ENCODE measurements at regions not wholly inside any gene's neighbourhood (a gene's known extent, or its start where the extent isn't known, plus 50 kb on each side); places are given as distances from the start of the nearest gene placed in this dataset.

DNA sequence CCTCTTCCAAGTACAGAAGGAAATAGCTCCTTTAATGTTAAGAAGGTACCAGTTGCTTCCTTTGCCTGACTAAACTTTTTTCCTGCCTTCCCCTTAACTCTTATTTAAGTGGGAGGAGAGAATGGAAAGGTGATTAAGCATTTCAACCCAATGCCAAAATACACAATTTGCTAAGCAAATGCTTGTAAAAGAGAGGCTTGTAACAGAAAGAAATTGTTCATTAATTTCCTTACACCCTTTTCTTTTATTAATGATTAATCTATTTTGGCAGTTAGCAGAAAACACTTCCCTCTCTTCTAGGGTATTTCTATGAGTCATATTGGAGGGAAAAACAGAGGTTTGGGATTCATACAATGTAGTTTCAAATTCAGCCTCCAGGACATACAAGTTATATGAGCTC is 427.6 kb upstream of the FAT3 start:
- no peaks in the 10 kb centered on the region for H3K27me3 ChIP-seq (replicated peaks in 2 of 5; ENCODE audit: control insufficient read depth in 4 of 5, insufficient read depth in 5 of 5, low read length in 4 of 5)
- no peaks in the 10 kb centered on the region for H3K9me3 ChIP-seq (ENCODE audit: control extremely low read depth in 1 of 5, control insufficient read depth in 4 of 5, insufficient read depth in 2 of 5, low read depth in 1 of 5, low read length in 4 of 5)
- POLR2A ChIA-PET: no interaction called here
- CTCF ChIA-PET: no interaction called here
- no peaks in the 10 kb centered on the region for H3K36me3 ChIP-seq (ENCODE audit: control insufficient read depth in 4 of 4, insufficient read depth in 4 of 4, low read length in 3 of 4)
- H3K27ac ChIP-seq (ENCODE audit: insufficient read depth in 1 of 2, low read depth in 1 of 2, low read length in 2 of 2, poor library complexity in 1 of 2, severe bottlenecking in 2 of 2): no peak overlapping the region
- DNase-seq: no peak
- no peaks in the 10 kb centered on the region for H3K4me1 ChIP-seq (ENCODE audit: control extremely low read depth in 1 of 4, control insufficient read depth in 4 of 4, insufficient read depth in 4 of 4, low read length in 3 of 4)
- H3K4me3 ChIP-seq (ENCODE audit: control insufficient read depth in 1 of 7, extremely low read depth in 1 of 7, insufficient read depth in 4 of 7, low read depth in 2 of 7, low read length in 6 of 7): no peak overlapping the region

DNA sequence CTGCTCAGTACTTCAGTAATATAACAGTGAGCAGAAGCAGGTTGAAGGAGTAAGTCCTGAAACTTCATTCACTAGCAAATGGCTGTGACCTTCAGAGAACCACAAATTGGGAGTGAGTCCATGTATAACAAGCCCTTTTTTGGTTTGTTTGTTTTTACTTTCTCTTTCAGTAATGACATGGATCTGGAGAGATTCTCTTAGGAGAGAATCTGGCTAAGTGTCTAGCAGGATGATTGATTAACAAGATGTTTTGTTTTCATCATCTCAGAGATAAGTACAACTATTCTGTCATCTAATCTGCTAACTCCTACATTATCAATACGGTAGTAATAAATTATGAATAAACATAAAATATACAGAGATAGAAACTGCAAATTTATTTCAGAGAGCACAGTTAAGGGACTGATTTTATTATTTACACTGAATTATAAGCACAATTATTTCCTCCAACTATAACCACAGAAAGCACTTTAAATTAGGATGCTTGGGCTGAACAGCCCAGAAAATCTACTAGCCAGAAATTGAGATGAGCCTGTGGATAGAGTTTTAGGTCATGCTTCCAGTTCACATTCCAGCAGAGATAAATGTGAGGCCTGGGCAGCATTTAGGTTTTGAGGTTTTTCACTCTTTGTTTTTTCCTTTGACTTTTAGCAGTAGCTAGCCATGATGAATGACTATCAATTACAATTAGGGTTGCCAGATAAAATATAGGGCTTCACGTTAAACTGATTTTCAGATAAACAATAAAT is 429.3 kb upstream of the FAT3 start:
- Histone ChIP-seq H3K27ac (ENCODE audit: insufficient read depth in 1 of 2, low read depth in 1 of 2, low read length in 2 of 2, poor library complexity in 1 of 2, severe bottlenecking in 2 of 2) (no peak overlapping the region), H3K4me1 (ENCODE audit: control extremely low read depth in 1 of 4, control insufficient read depth in 4 of 4, insufficient read depth in 4 of 4, low read length in 3 of 4) (no peaks in the 10 kb centered on the region), H3K36me3 (ENCODE audit: control insufficient read depth in 4 of 4, insufficient read depth in 4 of 4, low read length in 3 of 4) (no peaks in the 10 kb centered on the region), H3K27me3 (replicated peaks in 2 of 5; ENCODE audit: control insufficient read depth in 4 of 5, insufficient read depth in 5 of 5, low read length in 4 of 5) (no peaks in the 10 kb centered on the region), H3K4me3 (ENCODE audit: control insufficient read depth in 1 of 7, extremely low read depth in 1 of 7, insufficient read depth in 4 of 7, low read depth in 2 of 7, low read length in 6 of 7) (no peak overlapping the region), H3K9me3 (ENCODE audit: control extremely low read depth in 1 of 5, control insufficient read depth in 4 of 5, insufficient read depth in 2 of 5, low read depth in 1 of 5, low read length in 4 of 5) (no peaks in the 10 kb centered on the region)
- no peak for DNase-seq
- ChIA-PET POLR2A (no interaction called here), CTCF (no interaction called here)
- WGBS (ENCODE audit: insufficient coverage): no CpG with 5 or more reads among the region's 2 CpGs

DNA sequence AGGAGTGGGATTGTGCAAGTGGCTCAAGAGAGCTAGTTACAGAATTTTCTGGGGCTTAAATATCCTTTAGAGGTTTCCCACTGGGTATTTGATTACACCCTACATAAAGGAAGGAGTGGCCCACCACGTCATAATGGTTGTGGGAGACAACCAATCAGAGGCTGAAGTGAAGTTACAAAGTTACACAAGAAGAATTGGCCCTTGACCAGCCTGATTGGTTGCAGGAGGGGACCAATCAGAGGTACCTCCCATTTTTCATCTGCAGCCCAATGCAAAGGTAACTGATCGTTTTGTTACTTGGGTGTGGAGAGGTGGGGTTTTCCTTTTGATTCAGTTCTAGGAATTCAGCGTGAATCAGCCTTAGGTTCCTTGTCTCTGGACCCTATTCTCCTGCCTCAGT is 430.5 kb upstream of the FAT3 start:
- Histone ChIP-seq H3K9me3 (ENCODE audit: control extremely low read depth in 1 of 5, control insufficient read depth in 4 of 5, insufficient read depth in 2 of 5, low read depth in 1 of 5, low read length in 4 of 5) (no peaks in the 10 kb centered on the region), H3K4me3 (ENCODE audit: control insufficient read depth in 1 of 7, extremely low read depth in 1 of 7, insufficient read depth in 4 of 7, low read depth in 2 of 7, low read length in 6 of 7) (no peak overlapping the region), H3K27ac (ENCODE audit: insufficient read depth in 1 of 2, low read depth in 1 of 2, low read length in 2 of 2, poor library complexity in 1 of 2, severe bottlenecking in 2 of 2) (no peak overlapping the region), H3K36me3 (ENCODE audit: control insufficient read depth in 4 of 4, insufficient read depth in 4 of 4, low read length in 3 of 4) (no peaks in the 10 kb centered on the region), H3K4me1 (ENCODE audit: control extremely low read depth in 1 of 4, control insufficient read depth in 4 of 4, insufficient read depth in 4 of 4, low read length in 3 of 4) (no peaks in the 10 kb centered on the region), H3K27me3 (replicated peaks in 2 of 5; ENCODE audit: control insufficient read depth in 4 of 5, insufficient read depth in 5 of 5, low read length in 4 of 5) (no peaks in the 10 kb centered on the region)
- POLR2A ChIA-PET: no interaction called here
- CTCF ChIA-PET: no interaction called here
- 88% methylated on average over 1 of the region's 3 CpGs for WGBS (ENCODE audit: insufficient coverage)
- no peak for DNase-seq

GRCh38 chr11:91792779-91793262 is 431.8 kb upstream of the FAT3 start:
- no peak for DNase-seq
- no peaks in the 10 kb centered on the region for H3K27me3 ChIP-seq (replicated peaks in 2 of 5; ENCODE audit: control insufficient read depth in 4 of 5, insufficient read depth in 5 of 5, low read length in 4 of 5)
- CTCF ChIA-PET: no interaction called here
- H3K9me3 ChIP-seq (ENCODE audit: control extremely low read depth in 1 of 5, control insufficient read depth in 4 of 5, insufficient read depth in 2 of 5, low read depth in 1 of 5, low read length in 4 of 5): no peaks in the 10 kb centered on the region
- 92% methylated on average over 2 of the region's 4 CpGs for WGBS (ENCODE audit: insufficient coverage)
- no peaks in the 10 kb centered on the region for H3K36me3 ChIP-seq (ENCODE audit: control insufficient read depth in 4 of 4, insufficient read depth in 4 of 4, low read length in 3 of 4)
- POLR2A ChIA-PET: no interaction called here
- H3K4me3 ChIP-seq (ENCODE audit: control insufficient read depth in 1 of 7, extremely low read depth in 1 of 7, insufficient read depth in 4 of 7, low read depth in 2 of 7, low read length in 6 of 7): no peak overlapping the region
- no peaks in the 10 kb centered on the region for H3K4me1 ChIP-seq (ENCODE audit: control extremely low read depth in 1 of 4, control insufficient read depth in 4 of 4, insufficient read depth in 4 of 4, low read length in 3 of 4)
- H3K27ac ChIP-seq (ENCODE audit: insufficient read depth in 1 of 2, low read depth in 1 of 2, low read length in 2 of 2, poor library complexity in 1 of 2, severe bottlenecking in 2 of 2): peak overlapping the region in 1 of 2 experiments; percentile 52

- Histone ChIP-seq H3K4me3 (ENCODE audit: control insufficient read depth in 1 of 7, extremely low read depth in 1 of 7, insufficient read depth in 4 of 7, low read depth in 2 of 7, low read length in 6 of 7) (no peak overlapping the region), H3K36me3 (ENCODE audit: control insufficient read depth in 4 of 4, insufficient read depth in 4 of 4, low read length in 3 of 4) (no peaks in the 10 kb centered on the region), H3K9me3 (ENCODE audit: control extremely low read depth in 1 of 5, control insufficient read depth in 4 of 5, insufficient read depth in 2 of 5, low read depth in 1 of 5, low read length in 4 of 5) (no peaks in the 10 kb centered on the region), H3K4me1 (ENCODE audit: control extremely low read depth in 1 of 4, control insufficient read depth in 4 of 4, insufficient read depth in 4 of 4, low read length in 3 of 4) (no peaks in the 10 kb centered on the region), H3K27ac (ENCODE audit: insufficient read depth in 1 of 2, low read depth in 1 of 2, low read length in 2 of 2, poor library complexity in 1 of 2, severe bottlenecking in 2 of 2) (no peak overlapping the region), H3K27me3 (replicated peaks in 2 of 5; ENCODE audit: control insufficient read depth in 4 of 5, insufficient read depth in 5 of 5, low read length in 4 of 5) (no peaks in the 10 kb centered on the region)
- ChIA-PET CTCF (no interaction called here), POLR2A (no interaction called here)
- no peak for DNase-seq
- no CpG with 5 or more reads among the region's 3 CpGs for WGBS (ENCODE audit: insufficient coverage)
These were observed 433.5 kb upstream of the FAT3 start for GRCh38 chr11:91791171-91791468.

DNA sequence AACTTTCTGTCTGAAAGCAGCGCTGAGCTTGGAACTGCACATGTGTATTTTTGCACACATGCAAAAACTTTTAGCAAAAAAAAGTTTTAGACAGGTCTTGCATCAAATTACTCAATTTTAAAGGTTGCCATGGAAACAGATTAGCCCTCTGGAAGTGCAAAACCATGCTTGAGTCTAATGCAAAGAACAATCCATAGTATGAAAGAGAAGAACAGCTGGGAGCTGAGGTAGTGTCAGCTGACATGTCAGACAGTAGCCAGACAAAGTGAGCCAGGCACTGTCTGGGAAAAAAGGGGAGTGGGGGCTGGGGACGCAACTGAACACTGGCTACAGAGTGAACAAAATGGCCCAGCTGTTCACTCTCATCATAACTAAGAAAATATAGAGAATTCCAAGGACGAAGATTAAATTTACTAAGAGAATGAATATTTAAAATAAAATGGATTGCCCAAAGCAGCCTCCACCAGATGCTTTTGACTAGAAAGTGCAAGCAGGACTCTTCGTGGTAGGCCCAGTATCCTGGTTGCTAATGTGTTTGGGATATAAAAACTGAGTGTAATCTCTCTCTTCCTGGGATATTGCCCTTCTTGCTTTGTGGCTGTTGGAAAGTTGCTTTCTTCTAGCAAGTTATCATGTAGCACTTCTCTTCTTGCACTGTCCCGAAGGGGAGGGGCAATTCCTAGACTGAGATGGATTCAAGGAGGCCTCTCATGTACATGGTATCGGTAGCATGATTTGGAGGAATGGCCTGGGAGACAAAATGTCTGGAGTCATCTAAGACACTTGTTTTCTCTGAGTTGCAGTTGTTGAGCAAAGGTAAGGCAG is 434.1 kb upstream of the FAT3 start:
- Histone ChIP-seq H3K27me3 (replicated peaks in 2 of 5; ENCODE audit: control insufficient read depth in 4 of 5, insufficient read depth in 5 of 5, low read length in 4 of 5) (no peaks in the 10 kb centered on the region), H3K36me3 (ENCODE audit: control insufficient read depth in 4 of 4, insufficient read depth in 4 of 4, low read length in 3 of 4) (no peaks in the 10 kb centered on the region), H3K27ac (ENCODE audit: insufficient read depth in 1 of 2, low read depth in 1 of 2, low read length in 2 of 2, poor library complexity in 1 of 2, severe bottlenecking in 2 of 2) (no peak overlapping the region), H3K4me3 (ENCODE audit: control insufficient read depth in 1 of 7, extremely low read depth in 1 of 7, insufficient read depth in 4 of 7, low read depth in 2 of 7, low read length in 6 of 7) (no peak overlapping the region), H3K4me1 (ENCODE audit: control extremely low read depth in 1 of 4, control insufficient read depth in 4 of 4, insufficient read depth in 4 of 4, low read length in 3 of 4) (no peaks in the 10 kb centered on the region), H3K9me3 (ENCODE audit: control extremely low read depth in 1 of 5, control insufficient read depth in 4 of 5, insufficient read depth in 2 of 5, low read depth in 1 of 5, low read length in 4 of 5) (no peaks in the 10 kb centered on the region)
- DNase-seq: no peak
- WGBS (ENCODE audit: insufficient coverage): 90% methylated on average over 3 of the region's 6 CpGs
- ChIA-PET POLR2A (no interaction called here), CTCF (no interaction called here)

DNA sequence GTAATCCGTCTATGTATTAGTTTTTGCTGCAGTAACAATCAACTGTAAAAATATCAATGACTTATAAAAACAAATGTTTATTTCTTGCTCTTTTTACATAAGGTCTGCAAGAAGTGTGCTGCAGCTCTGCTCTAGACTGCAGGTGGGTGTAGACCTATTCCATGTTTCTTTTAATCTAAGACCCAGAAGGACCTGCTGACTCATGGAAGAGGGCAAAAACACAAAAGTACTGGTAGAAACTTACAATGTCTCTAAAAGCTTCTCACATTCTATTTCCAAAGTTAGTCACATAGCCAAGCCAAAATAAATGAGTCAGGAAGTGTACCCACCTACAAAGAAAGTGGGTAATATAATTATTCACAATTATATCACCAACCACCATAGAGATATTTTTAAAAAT is 435.9 kb upstream of the FAT3 start:
- Histone ChIP-seq H3K36me3 (ENCODE audit: control insufficient read depth in 4 of 4, insufficient read depth in 4 of 4, low read length in 3 of 4) (no peaks in the 10 kb centered on the region), H3K4me1 (ENCODE audit: control extremely low read depth in 1 of 4, control insufficient read depth in 4 of 4, insufficient read depth in 4 of 4, low read length in 3 of 4) (no peaks in the 10 kb centered on the region), H3K27me3 (replicated peaks in 2 of 5; ENCODE audit: control insufficient read depth in 4 of 5, insufficient read depth in 5 of 5, low read length in 4 of 5) (no peaks in the 10 kb centered on the region), H3K4me3 (ENCODE audit: control insufficient read depth in 1 of 7, extremely low read depth in 1 of 7, insufficient read depth in 4 of 7, low read depth in 2 of 7, low read length in 6 of 7) (no peak overlapping the region), H3K9me3 (ENCODE audit: control extremely low read depth in 1 of 5, control insufficient read depth in 4 of 5, insufficient read depth in 2 of 5, low read depth in 1 of 5, low read length in 4 of 5) (no peaks in the 10 kb centered on the region), H3K27ac (ENCODE audit: insufficient read depth in 1 of 2, low read depth in 1 of 2, low read length in 2 of 2, poor library complexity in 1 of 2, severe bottlenecking in 2 of 2) (no peak overlapping the region)
- no peak for DNase-seq
- POLR2A ChIA-PET: no interaction called here
- CTCF ChIA-PET: no interaction called here
- WGBS (ENCODE audit: insufficient coverage): no CpG with 5 or more reads among the region's 1 CpG
